Caco-2 (cell line): ENCODE measurements at regions not wholly inside any gene's neighbourhood (a gene's known extent, or its start where the extent isn't known, plus 50 kb on each side); places are given as distances from the start of the nearest gene placed in this dataset.

Experiments
- BruUV-seq: library from RNA; stranded (reverse); fragments of 400-500 nt; replicated peaks from 2 replicates; lab custom pipeline; 2021; lab: Mats Ljungman, UMichigan
- CTCF ChIA-PET: fragments of 300-600 bp; sonication (Branson Sonifier 250); formaldehyde crosslinking; loops from one replicate; lab custom pipeline; 2022; ENCODE audit warnings: antibody characterized with exemption; lab: Charles Lee
- POLR2A ChIA-PET: fragments of 300-600 bp; sonication (Branson Sonifier 250); formaldehyde crosslinking; loops from one replicate; lab custom pipeline; 2022; ENCODE audit warnings: antibody characterized with exemption; lab: Charles Lee
- DNase-seq, 2 experiments: peaks; one replicate each; pipeline versions ENCODE4 v3.0.0 to v3.0.0-alpha.2; 2020 to 2022
- H3K27me3 ChIP-seq: replicated peaks from 2 replicates; pipeline ENCODE4 v1.6.0; 2011; ENCODE audit warnings: low read length; ENCODE audit not compliant: control insufficient read depth, insufficient read depth
- H3K36me3 ChIP-seq: 2 replicates; pipeline ENCODE4 v1.5.1; 2011; ENCODE audit warnings: low read length; ENCODE audit not compliant: control insufficient read depth, insufficient read depth
- H3K4me1 ChIP-seq: fragments of 250-450 bp; sonication (Bioruptor Pico); 2 replicates; pipeline ENCODE4 v1.5.1; 2020; ENCODE audit warnings: mild to moderate bottlenecking
- H3K4me3 ChIP-seq: 2 replicates; pipeline ENCODE4 v1.5.1; 2011; ENCODE audit warnings: low read depth, mild to moderate bottlenecking, control low read depth, low read length
- H3K9me3 ChIP-seq: fragments of 250-450 bp; sonication (Bioruptor Pico); 2 replicates; pipeline ENCODE4 v1.5.1; 2020; ENCODE audit warnings: mild to moderate bottlenecking, moderate library complexity
- H3K27ac Mint-ChIP-seq: one replicate; pipeline ENCODE4 v1.8.0; 2022; ENCODE audit warnings: mixed read lengths; ENCODE audit not compliant: unreplicated experiment
- H3K27me3 Mint-ChIP-seq: one replicate; pipeline ENCODE4 v1.8.0; 2022; ENCODE audit warnings: mixed read lengths; ENCODE audit not compliant: insufficient read depth, unreplicated experiment
- H3K36me3 Mint-ChIP-seq: one replicate; pipeline ENCODE4 v1.8.0; 2022; ENCODE audit warnings: mild to moderate bottlenecking, mixed read lengths; ENCODE audit not compliant: insufficient read depth, unreplicated experiment
- H3K4me1 Mint-ChIP-seq: one replicate; pipeline ENCODE4 v1.8.0; 2022; ENCODE audit warnings: low read depth, mixed read lengths; ENCODE audit not compliant: unreplicated experiment
- H3K4me3 Mint-ChIP-seq: one replicate; pipeline ENCODE4 v1.8.0; 2022; ENCODE audit warnings: mild to moderate bottlenecking, moderate library complexity, mixed read lengths; ENCODE audit not compliant: unreplicated experiment
- H3K9me3 Mint-ChIP-seq: one replicate; pipeline ENCODE4 v1.8.0; 2022; ENCODE audit warnings: mixed read lengths; ENCODE audit not compliant: unreplicated experiment
- CTCF ChIP-seq, 2 experiments: fragments of 200-600 bp in 1 of 2; IDR thresholded peaks; 1 replicate in 1 of 2; 2 replicates in 1 of 2; pipeline versions ENCODE4 v1.5.1 to v1.8.0; 2011 to 2022; ENCODE audit warnings: antibody characterized with exemption in 1 of 2, control low read depth in 1 of 2, inconsistent platforms in 1 of 2, low read depth in 1 of 2, low read length in 1 of 2, mild to moderate bottlenecking in 1 of 2, moderate library complexity in 1 of 2; ENCODE audit not compliant: insufficient read depth in 1 of 2, severe bottlenecking in 1 of 2, unreplicated experiment in 1 of 2
- intact Hi-C: fragments of 100-400 bp; cut with micrococcal nuclease; formaldehyde crosslinking; loops from one replicate; pipeline ENCODE4 v1.10.0; 2022; ENCODE audit not compliant: unreplicated experiment

GRCh38 chrX:7503251-7503650 is 339.7 kb upstream of the VCX start:
- H3K27me3 ChIP-seq = no peaks in the 10 kb centered on the region
- H3K9me3 ChIP-seq = no peaks in the 10 kb centered on the region
- no peaks in the 10 kb centered on the region for H3K36me3 ChIP-seq
- ChIA-PET CTCF (no interaction called here), POLR2A (no interaction called here)
- Mint-ChIP-seq H3K9me3 (no peaks in the 10 kb centered on the region), H3K27me3 (peaks cover 3% of the 10 kb centered on the region), H3K4me3 (no peak overlapping the region), H3K4me1 (no peaks in the 10 kb centered on the region), H3K27ac (no peak overlapping the region), H3K36me3 (no peaks in the 10 kb centered on the region)
- no peak for DNase-seq
- no peak overlapping the region for H3K4me3 ChIP-seq
- intact Hi-C loops = no loop called here
- TF ChIP-seq CTCF (IDR thresholded peaks at IDR 0.05; ENCODE audit: insufficient read depth in 1 of 2, low read depth in 1 of 2, low read length in 1 of 2, severe bottlenecking in 1 of 2, unreplicated experiment in 1 of 2) = no peak
- no peaks in the 10 kb centered on the region for H3K4me1 ChIP-seq
- no TSS peak for BruUV-seq

DNA sequence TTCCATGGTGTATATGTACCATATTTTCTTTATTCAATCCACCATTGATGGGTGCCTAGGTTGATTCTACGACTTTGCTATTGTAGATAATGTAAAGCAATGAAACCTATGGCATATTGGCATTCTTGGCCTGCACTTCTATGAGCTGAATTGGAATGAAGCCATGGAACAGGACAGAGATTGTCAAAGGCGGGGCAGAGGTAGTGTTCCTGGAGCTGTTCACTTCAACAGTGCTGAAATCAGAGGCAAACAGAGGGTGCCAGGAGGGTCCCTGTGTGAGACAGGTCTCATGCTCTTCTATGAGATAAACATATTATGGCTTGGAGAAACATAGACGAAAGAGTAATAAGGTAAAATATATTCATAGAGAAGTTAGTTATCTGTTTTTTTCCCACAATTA is 342.6 kb upstream of the VCX start:
- Histone ChIP-seq H3K4me3 (no peak overlapping the region), H3K27me3 (no peaks in the 10 kb centered on the region), H3K9me3 (no peaks in the 10 kb centered on the region), H3K4me1 (no peaks in the 10 kb centered on the region), H3K36me3 (no peaks in the 10 kb centered on the region)
- no peak overlapping the region for H3K27ac Mint-ChIP-seq
- no peaks in the 10 kb centered on the region for H3K4me1 Mint-ChIP-seq
- no peaks in the 10 kb centered on the region for H3K9me3 Mint-ChIP-seq
- BruUV-seq = no TSS peak
- intact Hi-C loops = no loop called here
- no peak for TF ChIP-seq CTCF (IDR thresholded peaks at IDR 0.05; ENCODE audit: insufficient read depth in 1 of 2, low read depth in 1 of 2, low read length in 1 of 2, severe bottlenecking in 1 of 2, unreplicated experiment in 1 of 2)
- POLR2A ChIA-PET = no interaction called here
- CTCF ChIA-PET = no interaction called here
- no peaks in the 10 kb centered on the region for H3K36me3 Mint-ChIP-seq
- H3K4me3 Mint-ChIP-seq = no peak overlapping the region
- no peak for DNase-seq
- no peaks in the 10 kb centered on the region for H3K27me3 Mint-ChIP-seq

GRCh38 chrX:7486505-7486904 is 338.6 kb upstream of the PUDP start:
- BruUV-seq = no TSS peak

More at GRCh38 chrX:7486505-7486904, 338.6 kb upstream of the PUDP start:
- intact Hi-C loops = no loop called here
- ChIA-PET CTCF (no interaction called here), POLR2A (no interaction called here)
- Histone ChIP-seq H3K9me3 (no peaks in the 10 kb centered on the region), H3K27me3 (no peaks in the 10 kb centered on the region), H3K36me3 (no peaks in the 10 kb centered on the region), H3K4me3 (no peak overlapping the region), H3K4me1 (no peaks in the 10 kb centered on the region)
- Mint-ChIP-seq H3K9me3 (no peaks in the 10 kb centered on the region), H3K4me3 (no peak overlapping the region), H3K36me3 (no peaks in the 10 kb centered on the region), H3K27ac (no peak overlapping the region), H3K27me3 (no peaks in the 10 kb centered on the region), H3K4me1 (no peaks in the 10 kb centered on the region)
- no peak for TF ChIP-seq CTCF (IDR thresholded peaks at IDR 0.05; ENCODE audit: insufficient read depth in 1 of 2, low read depth in 1 of 2, low read length in 1 of 2, severe bottlenecking in 1 of 2, unreplicated experiment in 1 of 2)
- DNase-seq = no peak
